Activated CD4-positive, alpha-beta T cell treated with anti-CD3 and anti-CD28 coated beads for 4 hours (primary cell): ENCODE measurements at regions not wholly inside any gene's neighbourhood (a gene's known extent, or its start where the extent isn't known, plus 50 kb on each side); places are given as distances from the start of the nearest gene placed in this dataset.

Experiments used
- DNase-seq, 2 donors: peaks; one replicate each; pipeline ENCODE4 v3.0.0-alpha.2; 2020

- DNase-seq, result no peak
These were observed 215.8 kb downstream of the CTTN start for GRCh38 chr11:70614034-70614681.

GRCh38 chr11:70615036-70615875 is 216.9 kb downstream of the CTTN start:
- DNase-seq, result no peak

GRCh38 chr11:70616317-70616716 is 218.0 kb downstream of the CTTN start:
- no peak for DNase-seq

GRCh38 chr11:70616938-70617654 is 218.8 kb downstream of the CTTN start:
- no peak for DNase-seq

GRCh38 chr11:70618431-70619101 is 220.2 kb downstream of the CTTN start:
- no peak for DNase-seq

- DNase-seq, result no peak
These were observed 221.3 kb downstream of the CTTN start for GRCh38 chr11:70619591-70619990.

- no peak for DNase-seq
These were observed 222.3 kb downstream of the CTTN start for GRCh38 chr11:70620510-70621184.

- DNase-seq, result no peak
These were observed 222.9 kb downstream of the CTTN start for GRCh38 chr11:70621241-70621640.

- no peak for DNase-seq
These were observed 223.8 kb downstream of the CTTN start for GRCh38 chr11:70622091-70622490.

GRCh38 chr11:70623906-70624597 is 225.7 kb downstream of the CTTN start:
- DNase-seq, result no peak

- no peak for DNase-seq
These were observed 226.3 kb downstream of the CTTN start for GRCh38 chr11:70624598-70624993.

GRCh38 chr11:70625051-70625450 is 226.7 kb downstream of the CTTN start:
- DNase-seq, result no peak

GRCh38 chr11:70625582-70626518 is 227.5 kb downstream of the CTTN start:
- no peak for DNase-seq

GRCh38 chr11:70627219-70627618 is 228.9 kb downstream of the CTTN start:
- DNase-seq, result no peak

GRCh38 chr11:70628176-70628854 is 230.0 kb downstream of the CTTN start:
- no peak for DNase-seq

- DNase-seq, result no peak
These were observed 230.8 kb downstream of the CTTN start for GRCh38 chr11:70628855-70629844.

GRCh38 chr11:70630068-70630467 is 231.7 kb downstream of the CTTN start:
- DNase-seq, result no peak

GRCh38 chr11:70630816-70631623 is 232.7 kb downstream of the CTTN start:
- DNase-seq, result no peak
